Left renal pelvis (tissue), 4 donors: ENCODE measurements at regions not wholly inside any gene's neighbourhood (a gene's known extent, or its start where the extent isn't known, plus 50 kb on each side); places are given as distances from the start of the nearest gene placed in this dataset.
"Not testable (repeated sequence)": the region's sequence is repeated elsewhere in the genome, so short reads cannot be mapped to it uniquely, and the experiment has no call there.

Experiments used
- DNase-seq, 4 donors: peaks; one replicate each; pipeline ENCODE4 v3.0.0-alpha.2; 2013; ENCODE audit warnings: low read depth in 4 of 4, low spot score in 3 of 4

DNA sequence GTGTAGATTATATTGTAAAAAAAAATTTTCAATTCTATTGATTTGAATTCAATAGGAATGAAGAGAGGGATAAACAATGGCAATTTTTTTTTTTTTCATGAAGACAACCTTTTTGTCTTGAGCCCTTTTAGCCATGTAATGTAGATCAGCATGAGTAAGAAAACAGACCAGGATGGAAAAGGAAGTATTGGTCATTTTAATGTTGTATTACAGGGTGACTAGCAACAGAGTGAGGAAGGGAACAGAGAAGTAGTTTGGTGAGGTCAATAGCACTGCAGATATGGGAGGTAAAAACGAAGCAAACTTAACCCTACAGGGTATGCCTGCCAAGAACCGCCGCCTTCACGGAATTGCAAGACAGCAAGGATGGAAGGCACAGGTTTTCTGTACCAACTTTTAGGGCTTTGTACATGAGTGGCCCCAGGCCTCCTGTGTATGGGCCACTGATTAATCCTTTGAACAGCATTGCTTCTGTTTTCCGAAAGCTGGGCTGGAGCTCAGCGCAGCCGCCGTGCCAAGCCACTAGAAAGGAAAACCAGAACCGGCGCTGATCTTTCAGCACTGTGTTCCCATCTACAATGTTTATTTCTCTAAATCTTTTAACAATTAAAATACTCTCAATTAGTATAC, 383.7 kb downstream of the CENPW start:
- DNase-seq, result no peak

DNA sequence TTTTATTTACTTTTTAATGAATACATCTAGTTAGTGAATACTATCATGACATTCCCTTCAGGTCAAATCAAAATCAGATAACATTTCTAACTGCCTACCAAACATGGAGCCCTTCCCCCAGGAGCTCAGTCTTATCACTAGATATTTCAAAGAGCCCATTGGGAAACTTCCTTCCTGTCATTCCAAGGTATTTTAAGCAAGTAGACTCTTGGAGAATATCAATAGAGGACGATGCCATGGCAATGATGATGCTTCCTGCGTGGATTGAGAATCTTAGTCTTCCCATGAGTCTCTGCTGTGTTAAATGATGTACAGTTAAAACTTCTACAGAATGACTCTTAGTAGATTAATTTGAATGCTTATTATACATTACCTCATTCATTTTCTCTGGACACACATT, 384.9 kb downstream of the CENPW start:
- no peak for DNase-seq

DNA sequence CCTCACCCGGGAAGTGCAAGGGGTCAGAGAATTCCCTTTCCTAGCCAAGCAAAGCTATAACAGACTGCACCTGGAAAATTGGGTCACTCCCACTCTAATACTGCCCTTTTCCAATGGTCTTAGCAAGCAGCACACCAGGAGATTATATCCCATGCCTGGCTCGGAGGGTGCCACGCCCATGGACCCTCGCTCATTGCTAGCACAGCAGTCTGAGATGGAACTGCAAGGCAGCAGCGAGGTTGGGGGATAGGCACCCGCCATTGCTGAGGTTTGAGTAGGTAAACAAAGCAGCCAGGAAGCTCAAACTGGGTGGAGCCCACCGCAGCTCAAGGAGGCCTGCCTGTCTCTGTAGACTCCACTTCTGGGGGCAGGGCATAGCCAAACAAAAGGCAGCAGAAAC, 386.5 kb downstream of the CENPW start:
- DNase-seq, result not testable (repeated sequence)

DNA sequence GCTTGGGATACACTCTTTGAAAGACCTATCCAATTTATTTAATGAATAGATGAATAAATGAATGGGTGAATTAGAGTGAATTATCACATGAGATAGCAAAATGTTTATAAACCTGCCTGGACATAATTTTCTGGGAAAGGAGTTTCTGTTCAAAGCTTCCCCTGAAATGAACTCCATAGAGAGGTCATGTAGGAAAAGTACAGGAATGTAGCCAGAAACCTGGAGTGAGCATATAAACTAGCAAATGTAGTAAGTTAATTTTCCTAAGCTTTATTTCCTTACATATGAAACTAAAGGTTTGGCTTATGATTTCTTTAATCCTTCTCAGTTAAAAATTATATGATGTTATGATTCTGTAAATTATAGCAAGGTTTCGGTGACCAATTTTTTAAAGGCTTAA, 380.3 kb upstream of the RSPO3 start:
- DNase-seq, result no peak

DNA sequence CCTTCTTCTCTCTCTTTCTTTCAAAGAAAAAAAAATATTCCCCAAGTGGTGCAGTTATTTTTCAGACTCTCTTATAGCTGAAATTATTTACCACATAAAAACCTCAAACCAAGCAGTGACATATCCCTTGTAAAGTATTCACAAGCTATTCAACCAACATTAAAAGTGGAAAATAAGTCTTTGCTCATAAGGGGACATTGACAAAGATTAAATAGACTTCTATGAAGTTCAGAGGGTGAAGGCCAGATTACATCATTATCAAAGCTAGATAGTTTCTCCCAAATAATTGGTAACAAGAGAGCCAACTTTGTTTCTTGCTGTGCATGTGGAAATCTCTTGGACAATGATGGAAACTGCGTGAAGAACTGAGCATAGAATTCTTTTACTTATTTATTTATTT, 379.8 kb upstream of the RSPO3 start:
- DNase-seq, result no peak

DNA sequence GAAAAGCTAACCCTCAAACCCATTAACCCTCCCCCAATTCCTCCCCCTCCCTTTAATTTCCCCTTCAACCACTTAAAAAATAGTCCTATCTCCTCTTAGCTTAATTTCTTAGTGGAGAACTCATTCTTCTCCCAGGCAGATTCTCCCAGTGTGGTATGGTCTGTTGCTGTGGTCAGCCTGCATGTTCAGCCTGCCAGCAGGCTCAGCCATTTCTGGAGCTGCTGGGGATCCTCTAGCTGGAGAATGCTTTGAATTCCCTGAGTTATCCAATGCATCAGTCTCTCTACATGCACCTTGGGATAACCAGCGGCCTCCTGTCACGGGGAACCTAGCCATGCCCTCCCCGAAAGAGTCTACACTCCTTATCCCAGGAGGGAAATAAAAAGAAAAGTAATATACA, 375.4 kb upstream of the RSPO3 start:
- DNase-seq, result no peak

DNA sequence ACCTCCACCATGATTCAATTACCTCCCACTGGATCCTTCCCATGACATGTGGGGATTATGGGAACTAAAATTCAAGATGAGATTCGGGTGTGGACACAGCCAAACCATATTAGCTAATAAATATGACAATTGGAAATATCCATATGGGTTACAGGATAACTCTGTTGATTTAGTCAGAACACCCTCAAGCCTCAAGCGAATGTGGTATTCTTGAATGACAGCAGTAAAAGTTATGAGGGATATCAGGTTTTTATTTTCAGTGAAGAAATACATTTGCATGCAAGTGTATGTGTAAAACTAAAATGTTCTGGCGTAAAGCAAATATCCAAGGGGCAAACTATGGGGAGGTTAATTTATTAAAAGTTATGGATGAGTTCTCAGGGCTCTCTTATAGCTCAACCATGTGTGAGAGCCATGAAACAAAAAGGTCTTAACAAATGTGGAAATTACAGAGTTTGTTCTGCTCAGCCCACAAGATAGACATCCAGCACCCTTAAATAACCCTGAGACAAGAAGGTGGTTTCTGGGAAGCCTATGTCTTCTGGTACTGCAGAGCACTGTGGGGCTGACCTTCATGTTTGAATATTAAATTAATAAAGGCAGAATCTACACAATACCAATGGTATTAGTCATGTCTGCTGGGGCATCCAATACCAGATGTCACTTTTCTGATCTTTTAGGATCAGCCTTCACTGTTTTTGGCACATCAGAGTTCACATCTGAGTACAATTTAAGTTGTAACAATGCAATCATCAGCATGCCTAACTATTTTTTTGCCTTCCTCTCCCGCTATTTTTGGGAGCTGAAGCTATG, 370.5 kb upstream of the RSPO3 start:
- no peak for DNase-seq

DNA sequence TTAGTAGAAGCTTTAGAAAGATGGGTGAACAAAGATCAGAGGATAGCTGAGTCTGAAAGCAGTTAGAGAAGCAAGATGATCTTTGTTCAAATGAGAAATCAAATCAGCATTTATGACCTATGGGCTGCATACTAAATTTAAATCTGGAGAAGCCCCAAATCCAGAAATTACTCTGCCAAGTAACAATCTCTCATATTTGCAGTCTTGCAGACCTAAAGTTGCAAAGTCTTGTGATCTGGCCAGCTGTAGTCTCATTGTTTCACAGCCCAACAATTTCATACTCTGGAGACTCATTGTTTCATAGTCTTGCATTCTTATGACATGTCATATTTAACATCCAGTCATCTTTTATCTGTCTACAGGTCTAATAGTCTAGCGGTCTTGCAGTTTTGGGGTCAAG, 364.9 kb upstream of the RSPO3 start:
- no peak for DNase-seq

DNA sequence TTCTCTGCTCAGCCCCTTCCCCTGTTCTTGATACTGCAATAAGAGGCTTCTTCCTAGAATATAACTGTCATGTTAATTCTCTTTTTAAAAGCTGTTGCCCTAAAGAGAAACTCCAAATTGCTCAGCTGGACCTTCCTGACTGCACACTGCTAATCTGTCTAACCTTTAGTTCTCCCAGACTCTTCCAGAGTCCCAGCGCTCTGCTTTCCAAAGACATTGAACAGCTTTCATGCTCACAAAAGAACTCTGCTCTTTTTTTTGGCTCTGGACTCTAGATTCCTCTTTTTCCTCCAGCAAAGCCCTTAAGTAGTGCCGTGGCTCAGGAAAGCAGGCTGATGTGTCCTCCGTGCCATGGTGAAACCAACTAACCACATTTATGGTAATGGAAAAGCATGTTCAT, 356.6 kb upstream of the RSPO3 start:
- DNase-seq, result no peak

DNA sequence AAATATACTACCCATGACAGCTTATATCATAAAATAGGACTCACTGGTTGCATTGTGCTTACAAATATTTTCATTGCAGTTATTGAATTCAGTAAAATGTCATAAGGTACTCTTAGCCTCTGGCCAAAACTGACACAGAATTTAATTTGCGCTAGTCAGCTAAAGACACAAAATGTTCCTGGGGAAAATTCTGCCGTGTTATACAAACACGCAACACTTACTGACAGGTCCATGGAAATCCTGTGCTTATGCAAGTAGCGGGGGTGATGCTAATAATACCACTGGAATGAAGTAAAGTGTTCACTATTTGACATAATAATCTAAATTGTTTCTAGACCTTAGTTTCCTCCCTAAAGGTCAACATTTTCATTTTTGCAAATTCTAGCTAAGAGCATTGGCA, 354.4 kb upstream of the RSPO3 start:
- no peak for DNase-seq

DNA sequence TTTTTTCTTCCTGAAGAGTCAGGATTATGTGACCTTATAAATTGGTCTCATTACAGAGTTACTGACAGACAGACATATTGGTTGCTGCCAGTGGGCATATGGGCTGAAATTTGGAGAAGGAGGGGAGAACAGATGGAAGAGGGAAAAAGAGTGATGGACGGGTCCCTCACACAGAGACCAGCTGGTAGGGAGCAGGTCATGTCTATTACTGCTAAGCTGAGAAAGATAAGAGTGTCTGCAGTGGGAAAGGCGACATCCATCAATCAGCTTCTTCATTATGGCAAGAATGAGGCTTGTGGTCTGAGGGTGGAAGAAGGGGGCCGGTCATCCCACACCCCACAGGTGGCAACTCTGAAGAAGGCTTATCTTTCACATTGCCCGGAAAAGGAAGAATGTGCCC, 353.8 kb upstream of the RSPO3 start:
- no peak for DNase-seq

DNA sequence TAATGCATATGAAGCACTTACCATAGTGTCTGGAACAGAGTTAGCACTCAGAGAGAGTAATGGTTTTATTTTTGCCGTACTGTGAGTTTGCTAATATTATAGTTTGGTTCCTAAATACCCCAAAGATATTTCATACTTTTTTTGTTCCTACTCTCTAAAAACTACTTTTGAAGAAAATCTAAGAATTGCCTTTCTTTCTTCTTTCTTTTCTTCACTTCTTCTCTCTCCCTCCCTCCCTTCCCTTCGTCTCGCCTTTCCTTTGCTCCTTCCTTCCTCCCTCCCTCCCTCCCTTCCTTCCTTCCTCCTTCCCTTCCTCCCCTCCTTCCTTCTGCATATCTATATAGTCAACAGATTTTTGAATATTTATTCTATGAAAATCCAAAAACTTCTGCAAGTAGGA, 351.7 kb upstream of the RSPO3 start:
- no peak for DNase-seq

DNA sequence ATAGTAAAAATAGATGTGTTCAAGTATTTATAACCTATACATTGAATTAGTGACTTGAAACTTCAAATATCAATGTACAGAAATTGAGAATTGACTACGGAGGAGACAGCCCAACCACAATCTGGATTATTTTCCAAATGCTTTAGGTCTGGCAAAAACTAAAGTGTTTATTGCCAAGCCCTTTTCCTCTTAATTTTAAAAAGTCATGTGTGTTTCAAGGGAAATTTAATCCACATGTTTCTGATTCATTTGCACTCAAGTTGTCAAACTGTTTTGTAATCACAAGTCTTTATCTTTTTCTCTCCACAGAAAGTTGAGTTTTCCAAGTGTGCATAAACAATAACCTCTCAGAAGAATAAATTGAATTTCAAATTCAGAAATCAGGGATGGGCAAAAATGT, 350.8 kb upstream of the RSPO3 start:
- DNase-seq, result no peak

DNA sequence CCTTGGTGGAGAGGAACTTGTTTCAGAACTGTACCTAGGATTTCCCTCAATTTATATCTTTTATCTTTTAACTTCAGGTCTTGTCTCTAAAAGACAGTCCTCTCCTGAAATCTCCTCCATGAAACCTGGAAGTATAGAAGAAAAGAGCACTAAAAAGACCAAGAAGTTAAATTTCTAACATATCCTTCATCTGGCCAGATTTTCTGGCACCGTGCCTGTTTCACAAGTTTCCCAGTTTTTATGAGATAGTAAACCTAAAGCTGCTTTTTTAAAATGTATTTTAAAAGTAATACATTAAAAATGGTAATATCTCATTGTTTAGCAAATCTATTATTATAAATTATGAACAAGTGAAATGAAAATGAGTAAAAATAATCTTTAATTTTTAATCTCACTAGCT, 348.3 kb upstream of the RSPO3 start:
- no peak for DNase-seq

DNA sequence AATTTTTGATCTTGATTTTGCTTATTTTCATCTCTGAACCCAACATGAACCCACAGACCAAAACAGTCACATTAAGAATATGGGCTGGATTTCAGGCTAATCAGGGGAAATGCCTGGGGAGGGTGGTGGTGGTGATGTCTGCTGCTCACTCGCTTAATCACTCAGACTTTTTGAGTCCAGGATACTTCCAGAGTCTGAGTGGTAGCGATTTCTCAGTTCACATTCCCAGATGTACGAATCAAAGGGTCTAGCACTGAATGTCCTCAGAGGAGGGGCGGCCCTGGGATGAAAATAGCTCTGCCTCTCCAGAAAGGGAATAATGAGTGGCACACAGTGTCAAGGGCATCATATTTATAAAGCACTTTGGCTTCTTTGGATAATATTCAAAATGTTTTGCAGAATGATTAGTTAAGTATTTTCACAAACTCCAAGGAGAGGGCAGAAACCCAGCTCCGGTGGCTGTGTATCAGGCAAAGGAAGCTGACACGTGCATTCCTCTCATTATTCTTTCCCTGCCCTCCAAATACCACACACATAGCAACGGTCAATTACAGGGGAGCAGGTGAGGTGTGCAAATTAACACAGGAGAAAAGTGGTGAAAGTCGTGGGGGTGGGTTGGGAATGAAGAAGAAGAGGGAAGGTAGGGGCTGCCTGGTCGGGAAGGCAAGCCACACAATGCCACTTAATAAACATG, 345.2 kb upstream of the RSPO3 start:
- no peak for DNase-seq

DNA sequence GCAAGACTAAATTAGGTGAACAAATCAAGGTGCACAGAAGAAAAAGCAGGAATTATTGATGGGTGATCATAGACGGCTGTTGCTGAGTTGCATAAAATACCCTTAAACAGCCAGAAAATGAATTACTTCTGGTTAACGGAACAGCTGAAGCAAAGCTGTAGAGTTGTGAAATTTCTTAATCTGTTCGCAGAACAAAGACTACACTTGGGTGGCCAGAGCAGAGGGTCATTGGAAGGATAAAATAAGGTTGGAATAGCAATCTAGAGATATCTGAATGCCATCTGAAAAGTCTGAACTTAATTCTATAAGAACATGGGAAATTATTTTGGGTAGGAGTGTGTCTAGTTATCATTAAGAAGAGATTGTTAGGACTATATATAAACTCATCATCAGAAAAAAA, 339.1 kb upstream of the RSPO3 start:
- DNase-seq, result no peak

DNA sequence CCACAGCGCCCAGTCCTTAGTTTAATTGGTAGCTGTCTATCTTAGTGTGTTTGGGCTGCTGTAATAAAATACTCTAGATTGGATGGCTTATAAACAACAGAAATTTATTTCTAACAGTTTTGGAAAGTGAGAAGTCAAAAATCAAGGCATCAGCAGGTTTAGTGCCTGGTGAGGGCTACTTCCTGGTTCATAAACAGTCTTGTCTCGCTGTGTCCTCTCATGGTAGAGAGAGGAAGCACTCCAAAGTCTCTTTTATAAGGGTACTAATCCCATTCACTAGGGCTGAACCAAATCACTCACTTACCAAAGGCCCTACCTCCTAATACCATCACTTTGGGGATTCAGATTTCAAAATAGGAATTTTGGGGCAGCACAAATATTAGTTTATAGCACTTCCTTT, 336.9 kb upstream of the RSPO3 start:
- DNase-seq, result no peak

DNA sequence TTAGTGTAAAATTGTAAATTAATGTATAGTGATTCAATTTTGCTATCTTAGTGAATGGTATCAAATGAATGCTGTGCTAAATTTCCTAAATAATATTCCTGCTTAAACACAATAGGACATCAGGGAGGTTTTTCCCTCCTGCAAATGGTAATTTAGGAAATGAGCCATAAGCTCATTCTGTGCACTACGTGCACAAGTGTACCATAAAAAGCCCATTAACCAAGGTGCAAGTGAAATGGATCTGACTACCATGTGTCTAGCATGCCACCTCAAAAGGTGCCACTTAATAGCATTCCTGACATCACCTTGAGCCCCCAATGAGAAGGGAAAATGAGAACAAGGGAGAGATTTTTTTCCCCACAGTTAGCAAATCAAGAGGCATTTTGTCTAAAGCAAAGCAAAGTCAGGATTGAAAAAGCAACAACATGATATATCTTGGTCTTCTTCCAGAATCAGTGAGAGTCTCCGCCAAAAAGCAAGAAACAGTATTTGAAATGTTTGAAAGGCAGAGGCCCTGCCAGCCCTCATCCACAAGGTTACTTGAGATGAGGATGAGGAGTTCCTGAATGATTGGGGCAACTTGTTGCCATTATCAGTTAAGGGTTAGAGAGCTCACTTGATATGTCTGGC, 334.2 kb upstream of the RSPO3 start:
- DNase-seq, result no peak

DNA sequence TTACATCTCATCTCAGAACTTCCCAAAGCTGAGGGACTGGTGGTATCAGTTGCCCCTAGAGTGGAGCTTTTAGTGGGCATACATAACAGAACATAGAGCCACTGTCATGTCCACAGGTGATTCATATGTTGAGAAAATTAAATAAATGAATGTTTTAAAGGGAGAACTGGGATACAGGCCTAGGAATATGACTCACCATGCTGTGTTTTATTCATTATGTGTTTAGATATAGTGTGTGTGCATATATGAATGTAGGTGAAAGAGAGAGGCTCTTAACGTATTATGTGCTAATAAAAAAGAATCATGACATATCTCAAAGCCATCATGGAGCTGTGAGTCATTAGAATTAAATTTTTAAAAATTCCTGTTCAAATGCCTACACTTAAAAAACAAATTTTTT, 332.2 kb upstream of the RSPO3 start:
- DNase-seq, result no peak

DNA sequence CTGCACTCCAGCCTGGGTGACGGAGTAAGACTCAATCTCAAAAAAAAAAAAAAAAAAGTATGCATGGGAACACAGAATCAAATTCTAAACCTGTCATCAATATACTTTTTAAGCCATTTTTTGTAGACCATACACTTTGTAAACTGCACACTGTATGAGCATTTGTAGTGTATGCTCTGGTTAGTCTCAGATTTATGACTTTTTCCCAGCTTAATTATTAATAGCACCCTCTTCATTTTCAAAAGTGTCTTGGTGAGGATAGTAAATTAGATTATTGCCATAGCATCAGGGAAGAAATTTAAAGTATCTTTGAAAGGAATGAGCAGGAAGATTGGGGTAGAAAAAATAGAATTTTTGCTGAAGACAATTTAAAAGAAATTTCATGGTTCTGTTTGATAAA, 330.8 kb upstream of the RSPO3 start:
- DNase-seq, result no peak

DNA sequence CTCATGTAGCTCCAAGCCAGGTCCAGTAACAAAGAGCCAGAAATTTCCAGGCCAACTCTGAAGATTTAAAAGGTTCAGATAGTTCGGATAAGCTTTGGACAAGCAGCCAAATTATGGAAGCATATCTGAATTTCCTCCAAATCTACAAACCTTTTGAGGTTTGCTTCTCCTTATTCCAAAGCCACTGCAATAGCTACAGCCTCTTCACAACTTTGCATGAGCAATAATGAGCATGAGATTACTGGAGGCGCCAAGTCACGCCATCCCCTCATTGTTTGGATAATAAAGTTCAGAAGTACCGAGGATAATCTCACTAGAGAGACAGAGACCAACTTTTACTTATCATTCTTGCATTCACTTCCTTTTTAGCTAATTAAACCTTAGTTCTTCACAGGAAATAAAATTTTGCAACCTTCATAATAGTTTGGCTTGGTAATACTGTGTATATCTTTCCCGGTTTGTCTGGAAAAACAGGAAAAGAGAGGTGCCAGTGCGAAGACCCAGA, 329.6 kb upstream of the RSPO3 start:
- DNase-seq, result no peak
